ENCODE measurements at regions not wholly inside any gene's neighbourhood (a gene's known extent, or its start where the extent isn't known, plus 50 kb on each side); places are given as distances from the start of the nearest gene placed in this dataset.

- Histone ChIP-seq H3K9me3 (replicated peaks; ENCODE audit: control insufficient read depth, insufficient read depth, low read depth, low read length) (no peaks in the 10 kb centered on the region), H2AFZ (ENCODE audit: low read depth, low read length) (no peak overlapping the region), H3K79me2 (ENCODE audit: control insufficient read depth, insufficient read depth, low read length) (no peaks in the 10 kb centered on the region), H3K4me2 (ENCODE audit: insufficient read depth, low read length) (no peak overlapping the region), H3K4me1 (replicated peaks in 1 of 2; ENCODE audit: control insufficient read depth in 2 of 2, insufficient read depth in 2 of 2, low read length in 2 of 2) (no peaks in the 10 kb centered on the region), H3K27ac (ENCODE audit: extremely low read depth, low read depth, low read length) (no peak overlapping the region), H3K27me3 (ENCODE audit: control insufficient read depth in 2 of 2, insufficient read depth in 2 of 2, low read length in 2 of 2) (peaks cover 0 to 5% of the 10 kb centered on the region in 2 experiments; a peak in 1 of 5 replicates), H3K36me3 (ENCODE audit: control insufficient read depth, insufficient read depth, low read length) (no peaks in the 10 kb centered on the region), H3K4me3 (no peak overlapping the region), H3K9me1 (ENCODE audit: control insufficient read depth, insufficient read depth, low read length) (no peaks in the 10 kb centered on the region), H3K9ac (ENCODE audit: insufficient read depth in 1 of 2, low read depth in 2 of 2, low read length in 2 of 2) (no peak overlapping the region), H4K20me1 (replicated peaks; ENCODE audit: control insufficient read depth, insufficient read depth, low read length) (no peaks in the 10 kb centered on the region)
- ChIA-PET CTCF (ENCODE audit: low intra/inter-chr PET ratio) (no interaction called here), POLR2A (no interaction called here)
- intact Hi-C loops (cut with micrococcal nuclease) (no loop called here), in situ Hi-C loops (cut with MboI) (no loop called here)
- DNase-seq (ENCODE audit: extremely low read depth in 1 of 4, low spot score in 3 of 4) (no peak), FAIRE-seq (no peak), ATAC-seq (no peak)
- no TSS peak for BruUV-seq (replicated peaks)
- no peak for TF ChIP-seq SRSF3 (IDR thresholded peaks at IDR 0.05; ENCODE audit: insufficient read depth, low read length)
- TF ChIP-seq EGR1 (conservative IDR thresholded peaks at IDR 0.05): peak; percentile 37
- WGBS (ENCODE audit: insufficient coverage, low coverage, missing lambda C conversion rate): 1% methylated on average over 4 of the region's 4 CpGs
Observed at GRCh38 chr1:48048064-48048463, 50.9 kb upstream of the TRABD2B start.

GRCh38 chr1:48047116-48047515 lies 49.9 kb upstream of the TRABD2B start:
- ChIA-PET CTCF (ENCODE audit: low intra/inter-chr PET ratio) (no interaction called here), POLR2A (no interaction called here)
- no TSS peak for BruUV-seq (replicated peaks)
- no peaks in the 10 kb centered on the region for H4K20me1 ChIP-seq (replicated peaks; ENCODE audit: control insufficient read depth, insufficient read depth, low read length)
- intact Hi-C loops (cut with micrococcal nuclease): no loop called here
- in situ Hi-C loops (cut with MboI): no loop called here
- no peak overlapping the region for H3K27ac ChIP-seq (ENCODE audit: extremely low read depth, low read depth, low read length)
- no peaks in the 10 kb centered on the region for H3K79me2 ChIP-seq (ENCODE audit: control insufficient read depth, insufficient read depth, low read length)
- FAIRE-seq: no peak
- H3K4me2 ChIP-seq (ENCODE audit: insufficient read depth, low read length): no peak overlapping the region
- no peaks in the 10 kb centered on the region for H3K4me1 ChIP-seq (replicated peaks in 1 of 2; ENCODE audit: control insufficient read depth in 2 of 2, insufficient read depth in 2 of 2, low read length in 2 of 2)
- peaks cover 0 to 5% of the 10 kb centered on the region in 2 experiments; a peak in 1 of 5 replicates for H3K27me3 ChIP-seq (ENCODE audit: control insufficient read depth in 2 of 2, insufficient read depth in 2 of 2, low read length in 2 of 2)
- WGBS (ENCODE audit: insufficient coverage, low coverage, missing lambda C conversion rate): 1% methylated on average over 4 of the region's 4 CpGs
- no peaks in the 10 kb centered on the region for H3K9me3 ChIP-seq (replicated peaks; ENCODE audit: control insufficient read depth, insufficient read depth, low read depth, low read length)
- no peak overlapping the region for H3K9ac ChIP-seq (ENCODE audit: insufficient read depth in 1 of 2, low read depth in 2 of 2, low read length in 2 of 2)
- ATAC-seq: no peak
- TF ChIP-seq HOXB6 (CRISPR knock-in tag; IDR thresholded peaks at IDR 0.05; ENCODE audit: borderline replicate concordance): no peak
- TF ChIP-seq NFE2L1 (tag; IDR thresholded peaks at IDR 0.05; ENCODE audit: borderline replicate concordance, low read depth): no peak
- no peak for TF ChIP-seq FOXJ2 (tag; IDR thresholded peaks at IDR 0.05)
- TF ChIP-seq ZNF668 (CRISPR knock-in tag; IDR thresholded peaks at IDR 0.05): no peak
- TF ChIP-seq MCM2 (IDR thresholded peaks at IDR 0.05; ENCODE audit: low read depth): no peak
- TF ChIP-seq ZNF316 (IDR thresholded peaks at IDR 0.05): no peak
- TF ChIP-seq TAF7 (tag; IDR thresholded peaks at IDR 0.05): no peak
- TF ChIP-seq, protein P1, sequence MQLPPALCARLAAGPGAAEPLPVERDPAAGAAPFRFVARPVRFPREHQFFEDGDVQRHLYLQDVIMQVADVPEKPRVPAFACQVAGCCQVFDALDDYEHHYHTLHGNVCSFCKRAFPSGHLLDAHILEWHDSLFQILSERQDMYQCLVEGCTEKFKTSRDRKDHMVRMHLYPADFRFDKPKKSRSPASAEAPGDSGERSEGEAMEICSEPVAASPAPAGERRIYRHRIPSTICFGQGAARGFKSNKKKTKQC (CRISPR knock-in tag; IDR thresholded peaks at IDR 0.05): no peak
- TF ChIP-seq, protein P2, sequence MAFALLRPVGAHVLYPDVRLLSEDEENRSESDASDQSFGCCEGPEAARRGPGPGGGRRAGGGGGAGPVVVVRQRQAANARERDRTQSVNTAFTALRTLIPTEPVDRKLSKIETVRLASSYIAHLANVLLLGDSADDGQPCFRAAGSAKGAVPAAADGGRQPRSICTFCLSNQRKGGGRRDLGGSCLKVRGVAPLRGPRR (CRISPR knock-in tag; IDR thresholded peaks at IDR 0.05): no peak
- TF ChIP-seq MTF1 (CRISPR knock-in tag; IDR thresholded peaks at IDR 0.05; ENCODE audit: borderline replicate concordance): no peak
- no peak for DNase-seq (ENCODE audit: extremely low read depth in 1 of 4, low spot score in 3 of 4)
- H2AFZ ChIP-seq (ENCODE audit: low read depth, low read length): no peak overlapping the region
- no peak overlapping the region for H3K4me3 ChIP-seq
- no peaks in the 10 kb centered on the region for H3K36me3 ChIP-seq (ENCODE audit: control insufficient read depth, insufficient read depth, low read length)
- H3K9me1 ChIP-seq (ENCODE audit: control insufficient read depth, insufficient read depth, low read length): no peaks in the 10 kb centered on the region

Data from K562 (cell line).